ENCODE measurements at regions not wholly inside any gene's neighbourhood (a gene's known extent, or its start where the extent isn't known, plus 50 kb on each side); places are given as distances from the start of the nearest gene placed in this dataset.

- no peak overlapping the region for H3K9ac ChIP-seq (ENCODE audit: low read length)
- no peaks in the 10 kb centered on the region for H3K36me3 ChIP-seq (ENCODE audit: insufficient read depth, low read length)
- no peak overlapping the region for H3K4me3 ChIP-seq (ENCODE audit: low read depth, low read length, poor library complexity, severe bottlenecking)
- no peaks in the 10 kb centered on the region for H3K79me2 ChIP-seq (ENCODE audit: insufficient read depth, low read length)
- H3K27me3 ChIP-seq (ENCODE audit: insufficient read depth, low read length): no peaks in the 10 kb centered on the region
- H4K20me1 ChIP-seq (ENCODE audit: insufficient read depth, low read length): no peaks in the 10 kb centered on the region
- H3K4me2 ChIP-seq (ENCODE audit: low read length): no peak overlapping the region
- no peaks in the 10 kb centered on the region for H3F3A ChIP-seq (ENCODE audit: insufficient read depth, low read length)
- no peak overlapping the region for H2AFZ ChIP-seq (ENCODE audit: low read length)
- no peak overlapping the region for H3K27ac ChIP-seq (ENCODE audit: low read depth, low read length, poor library complexity, severe bottlenecking)
- H3K4me1 ChIP-seq (ENCODE audit: insufficient read depth, low read length, severe bottlenecking): no peaks in the 10 kb centered on the region
- no peaks in the 10 kb centered on the region for H3K9me3 ChIP-seq (ENCODE audit: low read length)
- H3K9me2 ChIP-seq (ENCODE audit: low read depth, low read length): no peaks in the 10 kb centered on the region
- no peak for TF ChIP-seq CTCF (IDR thresholded peaks at IDR 0.05; ENCODE audit: low read length)
- no peak for TF ChIP-seq EZH2 (IDR thresholded peaks at IDR 0.05; ENCODE audit: borderline replicate concordance, low read length)
Observed at GRCh38 chr3:144307951-144308350, 336.3 kb downstream of the DIPK2A start.

- H3K9ac ChIP-seq (ENCODE audit: low read length): no peak overlapping the region
- H4K20me1 ChIP-seq (ENCODE audit: insufficient read depth, low read length): no peaks in the 10 kb centered on the region
- H3K79me2 ChIP-seq (ENCODE audit: insufficient read depth, low read length): no peaks in the 10 kb centered on the region
- H3K36me3 ChIP-seq (ENCODE audit: insufficient read depth, low read length): no peaks in the 10 kb centered on the region
- H3K27ac ChIP-seq (ENCODE audit: low read depth, low read length, poor library complexity, severe bottlenecking): no peak overlapping the region
- H3K9me3 ChIP-seq (ENCODE audit: low read length): no peaks in the 10 kb centered on the region
- H2AFZ ChIP-seq (ENCODE audit: low read length): no peak overlapping the region
- TF ChIP-seq CTCF (IDR thresholded peaks at IDR 0.05; ENCODE audit: low read length) (no peak), EZH2 (IDR thresholded peaks at IDR 0.05; ENCODE audit: borderline replicate concordance, low read length) (no peak)
- no peaks in the 10 kb centered on the region for H3F3A ChIP-seq (ENCODE audit: insufficient read depth, low read length)
- no peak overlapping the region for H3K4me2 ChIP-seq (ENCODE audit: low read length)
- H3K4me3 ChIP-seq (ENCODE audit: low read depth, low read length, poor library complexity, severe bottlenecking): no peak overlapping the region
- H3K4me1 ChIP-seq (ENCODE audit: insufficient read depth, low read length, severe bottlenecking): no peaks in the 10 kb centered on the region
- H3K9me2 ChIP-seq (ENCODE audit: low read depth, low read length): no peaks in the 10 kb centered on the region
- no peaks in the 10 kb centered on the region for H3K27me3 ChIP-seq (ENCODE audit: insufficient read depth, low read length)
Observed at GRCh38 chr3:144308396-144308795, 336.8 kb downstream of the DIPK2A start.

- Histone ChIP-seq H3K9me3 (ENCODE audit: low read length) (no peaks in the 10 kb centered on the region), H3K9me2 (ENCODE audit: low read depth, low read length) (no peaks in the 10 kb centered on the region), H3K27ac (ENCODE audit: low read depth, low read length, poor library complexity, severe bottlenecking) (no peak overlapping the region), H3K4me2 (ENCODE audit: low read length) (no peak overlapping the region), H4K20me1 (ENCODE audit: insufficient read depth, low read length) (no peaks in the 10 kb centered on the region), H3K79me2 (ENCODE audit: insufficient read depth, low read length) (no peaks in the 10 kb centered on the region), H3K9ac (ENCODE audit: low read length) (no peak overlapping the region), H3K27me3 (ENCODE audit: insufficient read depth, low read length) (no peaks in the 10 kb centered on the region), H3F3A (ENCODE audit: insufficient read depth, low read length) (no peaks in the 10 kb centered on the region), H2AFZ (ENCODE audit: low read length) (no peak overlapping the region), H3K4me3 (ENCODE audit: low read depth, low read length, poor library complexity, severe bottlenecking) (no peak overlapping the region), H3K36me3 (ENCODE audit: insufficient read depth, low read length) (no peaks in the 10 kb centered on the region), H3K4me1 (ENCODE audit: insufficient read depth, low read length, severe bottlenecking) (no peaks in the 10 kb centered on the region)
- TF ChIP-seq EZH2 (IDR thresholded peaks at IDR 0.05; ENCODE audit: borderline replicate concordance, low read length) (no peak), CTCF (IDR thresholded peaks at IDR 0.05; ENCODE audit: low read length) (no peak)
Observed at GRCh38 chr3:144312702-144313101, 341.1 kb downstream of the DIPK2A start.
